Stimulated activated CD8-positive, alpha-beta memory T cell treated with anti-CD3 and anti-CD28 coated beads, Interleukin-7, amount 100 ng/mL, for 48 hours (primary cell): ENCODE measurements at regions not wholly inside any gene's neighbourhood (a gene's known extent, or its start where the extent isn't known, plus 50 kb on each side); places are given as distances from the start of the nearest gene placed in this dataset.

Source experiments
- DNase-seq, 2 donors: peaks; one replicate each; pipeline ENCODE4 v3.0.0-alpha.2; 2020; ENCODE audit warnings: low read depth in 1 of 2; ENCODE audit errors: extremely low read depth in 1 of 2

DNA sequence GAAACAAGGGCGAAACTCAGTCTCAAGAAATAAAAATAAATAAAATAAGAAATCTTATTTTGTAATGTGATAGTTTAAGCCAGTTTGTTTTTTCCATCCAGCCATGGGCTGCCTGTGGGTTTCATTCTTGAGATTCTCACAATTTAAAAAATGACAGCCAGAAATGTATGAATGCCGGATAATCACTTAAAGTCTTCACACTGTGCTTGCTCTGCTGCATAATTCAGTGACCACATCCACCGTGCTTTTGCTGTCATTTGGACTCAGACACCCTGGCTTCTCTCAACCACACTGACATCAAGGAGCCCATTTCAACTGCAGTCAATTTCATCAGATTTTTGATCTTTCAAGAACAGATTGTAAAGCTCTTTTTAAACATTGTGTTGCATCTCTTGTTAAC is 61.0 kb upstream of the DAPK1 start:
- no peak for DNase-seq

DNA sequence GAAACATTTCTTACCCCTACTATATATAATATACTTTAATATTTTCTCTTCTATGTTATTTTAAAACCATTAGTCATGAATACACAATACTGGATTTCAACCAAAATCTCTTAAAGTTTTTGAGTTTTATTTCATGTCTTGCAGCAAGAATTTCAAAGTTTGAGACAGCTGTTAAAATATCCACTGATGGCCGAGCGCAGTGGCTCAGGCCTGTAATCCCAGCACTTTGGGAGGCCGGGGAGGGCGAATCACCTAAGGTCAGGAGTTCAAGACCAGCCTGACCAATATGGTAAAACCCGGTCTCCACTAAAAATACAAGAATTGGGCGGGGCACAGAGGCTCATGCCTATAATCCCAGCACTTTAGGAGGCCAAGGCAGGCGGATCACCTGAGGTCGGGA is 59.7 kb upstream of the DAPK1 start:
- no peak for DNase-seq

DNA sequence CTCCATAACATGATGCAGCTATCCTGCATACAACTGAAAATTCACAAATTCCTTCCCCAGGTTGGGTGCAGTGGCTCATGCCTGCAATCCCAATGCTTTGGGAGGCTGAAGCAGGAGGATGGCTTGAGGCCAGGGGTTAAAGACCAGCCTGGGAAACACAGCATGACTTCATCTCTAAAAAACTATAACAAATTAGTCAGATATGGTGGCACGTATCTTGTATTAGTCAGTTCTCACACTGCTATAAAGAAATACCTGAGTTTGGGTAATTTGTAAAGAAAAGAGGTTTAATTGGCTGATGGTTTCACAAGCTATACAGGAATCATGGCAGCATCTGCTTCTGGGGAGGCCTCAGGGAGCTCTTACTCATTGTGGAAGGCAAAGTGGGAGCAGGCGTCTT is 56.4 kb upstream of the DAPK1 start:
- DNase-seq: no peak

DNA sequence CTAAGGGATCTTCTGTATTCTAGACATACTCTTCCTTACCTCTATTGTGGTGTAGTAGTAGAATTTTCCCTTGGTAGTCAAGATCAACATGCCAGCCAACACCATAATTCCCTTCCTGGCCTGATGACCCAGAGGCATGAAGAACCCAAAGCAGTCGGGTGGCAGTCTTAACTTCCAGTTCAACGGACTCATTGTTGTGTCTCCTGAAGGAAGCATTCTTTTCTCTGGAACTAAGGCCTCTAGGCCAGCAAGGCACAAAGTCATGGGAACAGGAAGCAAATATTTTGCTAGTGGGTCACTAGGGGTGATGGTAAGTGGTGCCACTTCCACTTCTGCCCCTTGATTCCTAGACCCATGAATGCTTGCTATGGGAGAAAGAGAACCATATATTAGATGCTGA is 55.2 kb upstream of the DAPK1 start:
- no peak for DNase-seq

DNA sequence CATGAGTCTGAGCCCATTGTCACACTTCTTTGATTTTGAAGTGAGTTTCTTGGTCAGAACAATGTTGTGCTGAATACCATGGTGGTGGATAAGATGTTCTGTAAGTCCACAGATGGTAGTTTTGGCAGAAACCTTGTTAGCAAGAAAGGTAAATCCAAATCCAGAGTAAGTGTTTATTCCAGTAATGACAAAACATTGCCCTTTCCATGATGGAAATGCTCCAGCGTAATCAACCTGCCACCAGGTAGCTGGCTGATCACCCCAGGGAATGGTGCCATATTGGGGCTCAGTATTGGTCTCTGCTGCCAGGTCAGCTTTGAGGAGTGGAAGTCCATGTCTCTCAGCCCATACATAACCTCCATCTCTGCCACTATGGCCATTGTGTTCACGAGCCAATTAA is 54.7 kb upstream of the DAPK1 start:
- DNase-seq: no peak

DNA sequence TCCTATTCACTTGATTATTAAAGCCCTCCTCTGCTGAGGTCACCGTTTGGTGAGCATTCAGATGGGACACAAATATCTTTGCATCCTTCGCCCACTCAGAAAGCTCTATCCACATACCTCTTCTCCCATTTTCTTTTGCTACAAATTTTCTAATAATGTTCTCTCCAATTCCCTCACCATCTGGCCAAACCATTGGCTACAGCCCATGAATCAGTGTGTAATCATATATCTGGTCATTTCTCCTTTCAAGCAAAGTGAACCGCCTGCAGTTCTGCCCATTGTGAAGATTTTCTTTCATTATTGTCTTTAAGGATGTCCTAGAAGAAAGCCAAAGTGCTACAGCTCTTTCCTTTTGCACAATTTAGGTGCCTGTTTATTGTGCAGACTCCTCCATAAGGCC is 54.2 kb upstream of the DAPK1 start:
- no peak for DNase-seq

DNA sequence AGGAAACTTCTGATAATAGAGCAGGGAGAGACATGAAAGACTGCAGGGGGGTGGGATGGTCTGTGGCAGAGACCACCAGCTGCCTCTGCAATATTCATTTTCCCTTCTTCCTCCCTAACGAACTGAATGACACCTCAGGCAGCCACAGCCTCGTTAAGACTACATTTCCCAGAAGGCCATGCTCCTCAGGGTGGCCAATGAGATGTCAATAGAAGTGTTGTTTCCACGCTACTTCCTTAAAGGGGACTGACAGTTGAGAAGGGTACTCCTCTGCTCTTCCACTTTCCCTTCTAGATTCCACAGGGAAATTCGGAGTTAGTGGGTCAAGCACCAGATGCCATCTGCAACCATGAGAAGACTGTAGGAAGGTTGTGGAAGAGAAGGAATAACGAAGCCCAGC is 52.0 kb upstream of the DAPK1 start:
- no peak for DNase-seq

DNA sequence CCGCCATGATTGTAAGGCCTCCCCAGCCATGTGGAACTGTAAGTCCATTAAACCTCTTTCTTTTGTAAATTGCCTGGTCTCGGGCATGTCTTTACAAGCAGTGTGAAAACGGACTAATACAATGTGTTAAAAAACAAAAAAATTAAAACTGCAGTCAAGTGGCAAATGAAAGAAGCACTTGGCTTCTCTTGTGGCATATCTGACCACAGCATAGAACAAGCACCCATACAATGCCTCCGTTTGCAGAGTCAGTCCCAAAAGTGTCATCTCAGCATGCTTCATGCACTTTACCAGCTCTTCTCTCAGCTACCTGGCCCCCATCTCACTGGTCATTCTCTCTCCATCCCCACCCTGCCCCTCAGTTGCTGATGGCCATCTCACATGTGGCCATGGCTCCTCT is 51.1 kb upstream of the DAPK1 start:
- no peak for DNase-seq

DNA sequence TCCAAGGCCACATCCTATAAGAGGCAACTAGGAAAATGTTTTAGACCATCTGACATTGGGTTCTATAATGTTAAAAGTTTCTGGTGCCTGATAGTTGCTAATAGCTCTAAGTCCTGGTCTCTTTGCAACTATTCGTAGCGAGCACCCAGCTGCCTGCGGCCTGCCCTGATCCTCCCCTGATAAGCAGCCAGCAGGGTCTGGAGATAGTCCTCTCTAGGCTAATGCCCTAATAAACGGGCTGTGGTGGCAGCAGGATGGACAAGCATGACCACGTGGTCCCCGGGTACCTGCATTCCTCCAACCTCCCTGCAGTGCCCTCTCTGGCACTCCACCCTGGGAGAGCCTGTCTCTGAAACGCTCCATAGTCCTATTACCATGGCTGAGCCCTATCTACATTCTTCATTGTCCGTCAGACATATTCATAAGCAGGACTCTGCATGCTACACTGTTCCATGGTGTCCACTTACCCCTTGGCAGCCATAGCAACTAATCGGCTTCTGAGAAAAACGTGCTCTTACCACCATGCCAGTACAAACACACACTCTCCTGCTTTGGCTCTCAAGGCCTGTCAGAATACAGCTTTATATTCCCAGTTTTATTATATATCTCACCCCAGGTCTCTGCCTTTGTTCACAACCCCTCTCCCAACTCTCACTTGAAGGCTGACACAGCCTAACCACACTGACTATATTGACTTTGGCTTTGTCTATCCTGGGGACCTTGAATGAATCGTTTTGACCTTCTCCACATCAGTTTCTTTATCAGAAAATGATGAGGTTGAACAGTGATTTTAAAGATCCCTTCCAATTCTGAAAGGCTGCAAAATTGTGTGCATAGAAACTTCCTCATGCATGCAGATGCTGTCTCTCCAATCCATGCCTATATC is 49.9 kb upstream of the DAPK1 start:
- no peak for DNase-seq
